ENCODE measurements at regions not wholly inside any gene's neighbourhood (a gene's known extent, or its start where the extent isn't known, plus 50 kb on each side); places are given as distances from the start of the nearest gene placed in this dataset.

- TF ChIP-seq POLR2AphosphoS5 (IDR thresholded peaks at IDR 0.05) (no peak), CTCF (IDR thresholded peaks at IDR 0.05) (no peak)
Observed at GRCh38 chr22:34294476-34294875, 374.2 kb upstream of the LARGE1 start.
